H1 (cell line): ENCODE measurements at regions not wholly inside any gene's neighbourhood (a gene's known extent, or its start where the extent isn't known, plus 50 kb on each side); places are given as distances from the start of the nearest gene placed in this dataset.

Experiments
- CTCF ChIA-PET: fragments of 300-600 bp; sonication (Branson Sonifier 250); formaldehyde crosslinking; loops from one replicate; lab custom pipeline; 2021; ENCODE audit not compliant: partially characterized antibody; lab: Charles Lee
- POLR2A ChIA-PET: fragments of 300-600 bp; sonication (Branson Sonifier 250); formaldehyde crosslinking; loops from one replicate; lab custom pipeline; 2021; ENCODE audit warnings: inconsistent platforms; ENCODE audit not compliant: partially characterized antibody; lab: Charles Lee
- DNase-seq, 2 experiments: peaks; one replicate each; pipeline versions ENCODE4 v3.0.0 to v3.0.0-alpha.2; 2010 to 2022; ENCODE audit warnings: low spot score in 2 of 2, low read depth in 1 of 2, mixed read lengths in 1 of 2
- FAIRE-seq: peaks from 2 replicates; lab custom pipeline; 2011; peaks lifted over from hg19 to GRCh38; lab: Jason Lieb, UNC
- H2AFZ ChIP-seq: 2 replicates; pipeline ENCODE4 v1.8.1; 2012; ENCODE audit warnings: low read length, inconsistent platforms
- H2AK5ac ChIP-seq: 2 replicates; pipeline ENCODE4 v1.6.1; 2013; ENCODE audit warnings: low read depth, low read length
- H2BK120ac ChIP-seq: replicated peaks from 2 replicates; pipeline ENCODE3; 2013; ENCODE audit warnings: low read depth, low read length, inconsistent platforms
- H2BK12ac ChIP-seq: 2 replicates; pipeline ENCODE4 v1.6.1; 2013; ENCODE audit warnings: low read depth, low read length
- H2BK15ac ChIP-seq: 2 replicates; pipeline ENCODE4 v1.6.1; 2013; ENCODE audit warnings: low read length
- H2BK20ac ChIP-seq: 2 replicates; pipeline ENCODE4 v1.6.1; 2013; ENCODE audit warnings: low read length
- H2BK5ac ChIP-seq: 2 replicates; pipeline ENCODE4 v1.6.1; 2013; ENCODE audit warnings: low read depth, low read length
- H3K14ac ChIP-seq: 2 replicates; pipeline ENCODE4 v1.6.1; 2013; ENCODE audit warnings: inconsistent platforms; ENCODE audit not compliant: insufficient read length
- H3K18ac ChIP-seq: 2 replicates; pipeline ENCODE4 v1.6.1; 2013; ENCODE audit warnings: low read length; ENCODE audit errors: extremely low read depth
- H3K23ac ChIP-seq: 2 replicates; pipeline ENCODE4 v1.6.1; 2013; ENCODE audit warnings: inconsistent platforms; ENCODE audit not compliant: insufficient read length
- H3K23me2 ChIP-seq: 2 replicates; pipeline ENCODE4 v1.6.1; 2013; ENCODE audit warnings: low read depth, low read length
- H3K27ac ChIP-seq: 2 replicates; pipeline ENCODE4 v1.6.1; 2011; ENCODE audit warnings: low read depth, low read length, inconsistent platforms
- H3K27me3 ChIP-seq, 4 experiments: replicated peaks in 1 of 4; 1 replicate in 1 of 4; 2 replicates in 3 of 4; pipeline versions ENCODE4 v1.6.1 to v1.8.1; 2011 to 2013; ENCODE audit warnings: low read length in 3 of 4, mild to moderate bottlenecking in 3 of 4, inconsistent platforms in 2 of 4, mixed read lengths in 2 of 4, moderate library complexity in 1 of 4; ENCODE audit not compliant: control insufficient read depth in 3 of 4, insufficient read depth in 3 of 4; ENCODE audit errors: extremely low read depth in 1 of 4
- H3K36me3 ChIP-seq, 4 experiments: 2 replicates each; pipeline versions ENCODE4 v1.6.1 to v1.8.1; 2011 to 2013; ENCODE audit warnings: mild to moderate bottlenecking in 4 of 4, low read length in 3 of 4, moderate library complexity in 2 of 4, control low read depth in 1 of 4, inconsistent platforms in 1 of 4; ENCODE audit not compliant: insufficient read depth in 4 of 4, control insufficient read depth in 2 of 4
- H3K4ac ChIP-seq: replicated peaks from 2 replicates; pipeline ENCODE3; 2013; ENCODE audit warnings: low read length, low read depth, mixed read lengths, inconsistent platforms; ENCODE audit not compliant: insufficient read length
- H3K4me1 ChIP-seq, 4 experiments: replicated peaks in 1 of 4; 1 replicate in 1 of 4; 2 replicates in 3 of 4; pipeline versions ENCODE4 v1.6.1 to v1.8.1; 2011 to 2013; ENCODE audit warnings: low read length in 3 of 4, inconsistent platforms in 2 of 4, mixed read lengths in 1 of 4; ENCODE audit not compliant: insufficient read depth in 4 of 4, control insufficient read depth in 3 of 4
- H3K4me2 ChIP-seq, 2 experiments: 2 replicates each; pipeline versions ENCODE4 v1.6.1 to v1.8.1; 2011 to 2013; ENCODE audit warnings: low read depth in 2 of 2, low read length in 2 of 2, control low read depth in 1 of 2, inconsistent platforms in 1 of 2, mild to moderate bottlenecking in 1 of 2; ENCODE audit not compliant: insufficient read depth in 1 of 2
- H3K4me3 ChIP-seq, 4 experiments: fragments of 200-600, 300-600 bp in 1 of 4; sonication (generic), shearing (Covaris generic), sonication (Bioruptor Twin) in 1 of 4; 2 replicates each; pipeline versions ENCODE4 v1.5.1 to v1.8.1; 2011 to 2016; ENCODE audit warnings: low read length in 4 of 4, low read depth in 3 of 4, control low read depth in 2 of 4, inconsistent platforms in 2 of 4, mild to moderate bottlenecking in 2 of 4, mixed read lengths in 1 of 4, moderate library complexity in 1 of 4; ENCODE audit not compliant: insufficient read depth in 2 of 4; ENCODE audit errors: extremely low read depth in 1 of 4
- H3K56ac ChIP-seq: replicated peaks from 2 replicates; pipeline ENCODE3; 2013; ENCODE audit warnings: low read depth, mild to moderate bottlenecking, mixed read lengths, low read length, inconsistent platforms; ENCODE audit not compliant: insufficient read length
- H3K79me1 ChIP-seq: 2 replicates; pipeline ENCODE4 v1.6.1; 2013; ENCODE audit warnings: low read depth, low read length, control low read depth
- H3K79me2 ChIP-seq, 2 experiments: 2 replicates each; pipeline versions ENCODE4 v1.6.1 to v1.8.1; 2012 to 2013; ENCODE audit warnings: low read length in 2 of 2, mild to moderate bottlenecking in 2 of 2, inconsistent platforms in 1 of 2; ENCODE audit not compliant: insufficient read depth in 2 of 2, control insufficient read depth in 1 of 2
- H3K9ac ChIP-seq, 4 experiments: replicated peaks in 1 of 4; 1 replicate in 1 of 4; 2 replicates in 3 of 4; pipeline versions ENCODE4 v1.6.1 to v1.8.1; 2011 to 2013; ENCODE audit warnings: low read depth in 3 of 4, low read length in 3 of 4, control low read depth in 2 of 4, mild to moderate bottlenecking in 2 of 4, moderate library complexity in 2 of 4, inconsistent platforms in 1 of 4; ENCODE audit errors: extremely low read depth in 1 of 4
- H3K9me3 ChIP-seq, 2 experiments: 2 replicates each; pipeline versions ENCODE4 v1.6.1 to v1.8.1; 2012 to 2013; ENCODE audit warnings: mild to moderate bottlenecking in 2 of 2, moderate library complexity in 2 of 2, control low read depth in 1 of 2, inconsistent platforms in 1 of 2, low read depth in 1 of 2, low read length in 1 of 2, mixed read lengths in 1 of 2; ENCODE audit not compliant: insufficient read depth in 2 of 2
- H4K20me1 ChIP-seq, 2 experiments: replicated peaks in 1 of 2; 2 replicates each; pipeline versions ENCODE3 to v1.8.1; 2011 to 2013; ENCODE audit warnings: inconsistent platforms in 2 of 2, low read length in 2 of 2, mild to moderate bottlenecking in 1 of 2; ENCODE audit not compliant: insufficient read depth in 2 of 2, control insufficient read depth in 1 of 2
- H4K5ac ChIP-seq: 2 replicates; pipeline ENCODE4 v1.6.1; 2013; ENCODE audit warnings: low read length, low read depth, mixed read lengths, inconsistent platforms; ENCODE audit not compliant: insufficient read length
- H4K8ac ChIP-seq: 2 replicates; pipeline ENCODE4 v1.8.0; 2013; ENCODE audit warnings: mild to moderate bottlenecking, moderate library complexity, low read length, inconsistent platforms; ENCODE audit not compliant: insufficient read depth; ENCODE audit errors: extremely low read depth
- H4K91ac ChIP-seq: replicated peaks from 2 replicates; pipeline ENCODE3; 2013; ENCODE audit warnings: low read length, mixed read lengths, inconsistent platforms; ENCODE audit not compliant: insufficient read length
- CEBPB ChIP-seq: IDR thresholded peaks from 2 replicates; pipeline ENCODE4 v1.6.1; 2012; ENCODE audit warnings: low read depth, low read length
- CTCF ChIP-seq, 3 experiments: IDR thresholded peaks; 1 replicate in 2 of 3; 2 replicates in 1 of 3; pipeline versions ENCODE4 v1.5.1 to v1.6.1; 2011; ENCODE audit warnings: low read length in 3 of 3, mild to moderate bottlenecking in 3 of 3, inconsistent platforms in 2 of 3, low read depth in 1 of 3, moderate library complexity in 1 of 3; ENCODE audit not compliant: insufficient read depth in 1 of 3; ENCODE audit errors: control extremely low read depth in 1 of 3
- EP300 ChIP-seq, 2 experiments: IDR thresholded peaks; 1 replicate in 1 of 2; 2 replicates in 1 of 2; pipeline ENCODE4 v1.6.1; 2011 to 2012; ENCODE audit warnings: low read depth in 2 of 2, low read length in 2 of 2, mild to moderate bottlenecking in 2 of 2, borderline replicate concordance in 1 of 2, inconsistent platforms in 1 of 2, moderate library complexity in 1 of 2
- EZH2 ChIP-seq: fragments of 200-600 bp; sonication (generic); IDR thresholded peaks from 2 replicates; pipeline ENCODE4 v1.7.1; 2012; ENCODE audit warnings: low read depth, mild to moderate bottlenecking, moderate library complexity, low read length, inconsistent platforms; ENCODE audit not compliant: severe bottlenecking
- RAD21 ChIP-seq, 2 experiments: IDR thresholded peaks in 1 of 2; conservative IDR thresholded peaks in 1 of 2; 2 replicates each; pipeline ENCODE4 v1.6.1; 2011; ENCODE audit warnings: low read depth in 2 of 2, low read length in 2 of 2, improper control_type of control experiment in 1 of 2, inconsistent platforms in 1 of 2, mild to moderate bottlenecking in 1 of 2, moderate library complexity in 1 of 2
- TAF7 ChIP-seq: optimal IDR thresholded peaks from 2 replicates; pipeline ENCODE3; 2011; ENCODE audit warnings: low read depth, mild to moderate bottlenecking, inconsistent platforms, low read length, moderate library complexity, borderline replicate concordance
- ZNF274 ChIP-seq: IDR thresholded peaks from 2 replicates; pipeline ENCODE4 v1.7.0; 2012; ENCODE audit warnings: low read length, borderline replicate concordance; ENCODE audit errors: extremely low read depth
- WGBS, 2 experiments: shearing (Covaris generic) in 1 of 2; methylation state at CpG; one replicate each; pipeline versions ENCODE4 v1.1.6 to v1.1.7; 2013 to 2015; ENCODE audit warnings: low lambda C conversion rate in 2 of 2, mixed read lengths in 2 of 2, inconsistent platforms in 1 of 2, low coverage in 1 of 2, missing lambda C conversion rate in 1 of 2; ENCODE audit not compliant: insufficient replicate concordance in 2 of 2, insufficient coverage in 1 of 2, insufficient read length in 1 of 2; ENCODE audit errors: extremely low coverage in 1 of 2, missing lambda C conversion rate in 1 of 2; 5-methylcytosine and 5-hydroxymethylcytosine counted together

- Histone ChIP-seq H3K27me3 (no peaks in the 10 kb centered on the region), H2BK15ac (peak overlapping the region; percentile 9; the same call in 1 of the 2 replicates), H3K4me2 (no peak overlapping the region), H3K79me1 (no peaks in the 10 kb centered on the region), H4K20me1 (no peaks in the 10 kb centered on the region), H3K18ac (no peak overlapping the region), H3K4me3 (no peak overlapping the region), H2BK12ac (peak overlapping the region; percentile 53; the same call in 1 of the 2 replicates), H2BK20ac (peak overlapping the region; percentile 75; the same call in 1 of the 2 replicates), H3K4me1 (peaks cover under 1 to 6% (median 2%) of the 10 kb centered on the region in 4 experiments; a peak in 5 of 7 replicates), H3K79me2 (no peaks in the 10 kb centered on the region), H4K5ac (no peak overlapping the region), H3K36me3 (no peaks in the 10 kb centered on the region), H4K8ac (no peak overlapping the region), H2AFZ (peak overlapping the region; percentile 30; the same call in 1 of the 2 replicates), H2BK5ac (no peak overlapping the region), H3K9me3 (no peaks in the 10 kb centered on the region), H3K9ac (no peak overlapping the region), H2AK5ac (0 out of 2 replicates have a peak overlapping the region, but pooled peaks have one; percentile 14), H3K14ac (no peak overlapping the region), H3K4ac (no peak overlapping the region), H4K91ac (no peak overlapping the region), H3K23ac (no peak overlapping the region), H2BK120ac (no peak overlapping the region), H3K27ac (no peak overlapping the region), H3K23me2 (no peaks in the 10 kb centered on the region), H3K56ac (no peak overlapping the region)
- WGBS, 2 experiments, result 74% methylated on average over 15 of the region's 15 CpGs; no CpG with 5 or more reads in 1 of the 2 experiments
- FAIRE-seq, result no peak
- CTCF ChIA-PET, result interaction anchor here (0.7 to 22.4 kb wide), 18 partner anchors 9 to 351 kb away, joined by 3 to 1310 read pairs (median 5); partner anchors contain the start of genes IL17B and PCYOX1L
- POLR2A ChIA-PET, result interaction anchor here (0.6 to 1.1 kb wide), 3 partner anchors 9 to 115 kb away, joined by 3 read pairs; no protein-coding TSS in a partner anchor
- peak in 1 of 2 experiments; percentile 74 for DNase-seq
- TF ChIP-seq CEBPB (no peak), TAF7 (no peak), EZH2 (no peak), CTCF (IDR thresholded peaks at IDR 0.05; ENCODE audit: control extremely low read depth in 1 of 3, insufficient read depth in 1 of 3, low read depth in 1 of 3, low read length in 3 of 3) (peak; percentile 46 to 84 (median 48)), ZNF274 (no peak), EP300 (IDR thresholded peaks at IDR 0.05; ENCODE audit: borderline replicate concordance in 1 of 2, low read depth in 2 of 2, low read length in 2 of 2) (no peak), RAD21 (IDR thresholded peaks at IDR 0.05 in 1 of 2, conservative IDR thresholded peaks at IDR 0.05 in 1 of 2; ENCODE audit: low read depth in 2 of 2, low read length in 2 of 2) (peak; percentile 6 to 25; a peak in 3 of 4 replicates)
These were observed 51.0 kb upstream of the IL17B start for GRCh38 chr5:149429839-149430721.
